Upper lobe of left lung (tissue), 6 donors: ENCODE measurements at regions not wholly inside any gene's neighbourhood (a gene's known extent, or its start where the extent isn't known, plus 50 kb on each side); places are given as distances from the start of the nearest gene placed in this dataset.

Experiments
- ATAC-seq, 2 donors: fragments of 200-7000 bp; cut with Tn5 transposase; one replicate each; pipeline ENCODE4 v1.9.1; 2022; ENCODE audit warnings: mild to moderate bottlenecking in 2 of 2, moderate library complexity in 2 of 2; ENCODE audit not compliant: low FRiP score in 2 of 2
- DNase-seq, 2 donors: peaks; one replicate each; pipeline ENCODE4 v3.0.0-alpha.2; 2019 to 2020
- H3K27ac ChIP-seq, 4 donors: fragments of 200-600 bp; sonication (generic); one replicate each; pipeline ENCODE4 v1.5.1; 2016 to 2019
- H3K27me3 ChIP-seq, 4 donors: fragments of 200-600 bp; sonication (generic); one replicate each; pipeline ENCODE4 v1.5.1; 2017 to 2019
- H3K36me3 ChIP-seq, 4 donors: fragments of 200-600 bp; sonication (generic); one replicate each; pipeline ENCODE4 v1.5.1; 2016 to 2019
- H3K4me1 ChIP-seq, 4 donors: fragments of 200-600 bp; sonication (generic); one replicate each; pipeline ENCODE4 v1.5.1; 2018 to 2019
- H3K4me3 ChIP-seq, 4 donors: fragments of 200-600 bp; sonication (generic); one replicate each; pipeline ENCODE4 v1.5.1; 2017 to 2019; ENCODE audit warnings: mild to moderate bottlenecking in 2 of 4, moderate library complexity in 1 of 4
- H3K9me3 ChIP-seq, 4 donors: fragments of 200-600 bp; sonication (generic); one replicate each; pipeline ENCODE4 v1.5.1; 2018 to 2019
- CTCF ChIP-seq, 6 experiments: fragments of 450-650 bp in 4 of 6; fragments of 200-600 bp in 2 of 6; sonication (generic) in 2 of 6; IDR thresholded peaks; one replicate each; pipeline ENCODE4 v1.5.1; 2016 to 2019; ENCODE audit warnings: antibody characterized with exemption in 6 of 6
- EP300 ChIP-seq, 4 donors: sonication (generic); formaldehyde crosslinking; IDR thresholded peaks; one replicate each; pipeline ENCODE4 v1.5.1; 2017; ENCODE audit warnings: antibody characterized with exemption in 4 of 4, control low read depth in 2 of 4
- POLR2A ChIP-seq, 4 donors: fragments of 450-650 bp; IDR thresholded peaks; one replicate each; pipeline ENCODE4 v1.5.1; 2016 to 2017; ENCODE audit warnings: antibody characterized with exemption in 4 of 4, mild to moderate bottlenecking in 2 of 4
- POLR2AphosphoS5 ChIP-seq, 2 donors: sonication (generic); formaldehyde crosslinking; IDR thresholded peaks; one replicate each; pipeline ENCODE4 v1.5.1; 2017; ENCODE audit warnings: antibody characterized with exemption in 2 of 2
- WGBS, 2 donors: methylation state at CpG; one replicate each; pipeline ENCODE4 v1.1.5; 2017 to 2018; 5-methylcytosine and 5-hydroxymethylcytosine counted together
- donor health status: DM: no; HTN: no; CAD: no; lungs with moderate emphysema.
- donor health status: DM: no; HTN: yes; CAD: no; lungs with severe emphysema.

- ATAC-seq = no peak
- Histone ChIP-seq H3K4me3 (no peak overlapping the region), H3K9me3 (no peaks in the 10 kb centered on the region), H3K4me1 (no peaks in the 10 kb centered on the region), H3K36me3 (no peaks in the 10 kb centered on the region), H3K27me3 (no peaks in the 10 kb centered on the region), H3K27ac (no peak overlapping the region)
- 63 to 66% methylated on average over 3 of the region's 3 CpGs for WGBS, 2 donors
- DNase-seq = no peak
- TF ChIP-seq POLR2AphosphoS5 (IDR thresholded peaks at IDR 0.05) (no peak), EP300 (IDR thresholded peaks at IDR 0.05) (no peak), POLR2A (IDR thresholded peaks at IDR 0.05) (no peak), CTCF (IDR thresholded peaks at IDR 0.05) (no peak)
Measured at GRCh38 chr2:209049608-209050007, 374.2 kb upstream of the MAP2 start.

- H3K27ac ChIP-seq = no peak overlapping the region
- DNase-seq (no peak), ATAC-seq (no peak)
- no peaks in the 10 kb centered on the region for H3K9me3 ChIP-seq
- no peaks in the 10 kb centered on the region for H3K4me1 ChIP-seq
- H3K27me3 ChIP-seq = no peaks in the 10 kb centered on the region
- H3K36me3 ChIP-seq = no peaks in the 10 kb centered on the region
- TF ChIP-seq EP300 (IDR thresholded peaks at IDR 0.05) (no peak), POLR2AphosphoS5 (IDR thresholded peaks at IDR 0.05) (no peak), POLR2A (IDR thresholded peaks at IDR 0.05) (no peak), CTCF (IDR thresholded peaks at IDR 0.05) (no peak)
- 85 to 89% methylated on average over 3 of the region's 3 CpGs for WGBS, 2 donors
- no peak overlapping the region for H3K4me3 ChIP-seq
Measured at GRCh38 chr2:209062210-209062609, 361.6 kb upstream of the MAP2 start.

- TF ChIP-seq POLR2AphosphoS5 (IDR thresholded peaks at IDR 0.05) (no peak), CTCF (IDR thresholded peaks at IDR 0.05) (no peak), EP300 (IDR thresholded peaks at IDR 0.05) (no peak), POLR2A (IDR thresholded peaks at IDR 0.05) (no peak)
- no peaks in the 10 kb centered on the region for H3K4me1 ChIP-seq
- H3K27ac ChIP-seq = no peak overlapping the region
- no peaks in the 10 kb centered on the region for H3K27me3 ChIP-seq
- no peak for DNase-seq
- 89 to 94% methylated on average over 1 of the region's 1 CpG for WGBS, 2 donors
- ATAC-seq = no peak
- no peaks in the 10 kb centered on the region for H3K9me3 ChIP-seq
- H3K36me3 ChIP-seq = no peaks in the 10 kb centered on the region
- H3K4me3 ChIP-seq = no peak overlapping the region
Measured at GRCh38 chr2:209070262-209070661, 353.6 kb upstream of the MAP2 start.

GRCh38 chr2:209073151-209073550, 350.7 kb upstream of the MAP2 start:
- Histone ChIP-seq H3K4me1 (no peaks in the 10 kb centered on the region), H3K27me3 (no peaks in the 10 kb centered on the region), H3K36me3 (no peaks in the 10 kb centered on the region), H3K9me3 (no peaks in the 10 kb centered on the region), H3K27ac (no peak overlapping the region), H3K4me3 (no peak overlapping the region)
- no peak for DNase-seq
- no peak for ATAC-seq
- TF ChIP-seq CTCF (IDR thresholded peaks at IDR 0.05) = no peak
- TF ChIP-seq EP300 (IDR thresholded peaks at IDR 0.05) = no peak
- TF ChIP-seq POLR2AphosphoS5 (IDR thresholded peaks at IDR 0.05) = no peak
- no peak for TF ChIP-seq POLR2A (IDR thresholded peaks at IDR 0.05)

- whole genome bisulfite sequencing, 2 donors = 94 to 96% methylated on average over 3 of the region's 3 CpGs
- DNase-seq = no peak
- Histone ChIP-seq H3K9me3 (no peaks in the 10 kb centered on the region), H3K4me1 (no peaks in the 10 kb centered on the region), H3K27ac (no peak overlapping the region), H3K27me3 (no peaks in the 10 kb centered on the region), H3K4me3 (no peak overlapping the region), H3K36me3 (no peaks in the 10 kb centered on the region)
- TF ChIP-seq POLR2A (IDR thresholded peaks at IDR 0.05) (no peak), EP300 (IDR thresholded peaks at IDR 0.05) (no peak), POLR2AphosphoS5 (IDR thresholded peaks at IDR 0.05) (no peak), CTCF (IDR thresholded peaks at IDR 0.05) (no peak)
- ATAC-seq = no peak
Measured at GRCh38 chr2:209074711-209075110, 349.1 kb upstream of the MAP2 start.
